ENCODE measurements at regions not wholly inside any gene's neighbourhood (a gene's known extent, or its start where the extent isn't known, plus 50 kb on each side); places are given as distances from the start of the nearest gene placed in this dataset.
"Not testable (repeated sequence)": the region's sequence is repeated elsewhere in the genome, so short reads cannot be mapped to it uniquely, and the experiment has no call there.

- no peak overlapping the region for H3K4me3 Mint-ChIP-seq
- no peaks in the 10 kb centered on the region for H3K36me3 Mint-ChIP-seq (ENCODE audit: low read depth)
- H3K27ac Mint-ChIP-seq (ENCODE audit: unreplicated experiment), result no peak overlapping the region
- DNase-seq (ENCODE audit: low read depth, low spot score), result no peak
- H3K27me3 Mint-ChIP-seq (ENCODE audit: low read depth), result no peaks in the 10 kb centered on the region
- no peaks in the 10 kb centered on the region for H3K4me1 Mint-ChIP-seq
- no peaks in the 10 kb centered on the region for H3K9me3 Mint-ChIP-seq
- TF ChIP-seq CTCF (conservative IDR thresholded peaks at IDR 0.05), result no peak
Measured at GRCh38 chr3:147518465-147518864, 109.3 kb downstream of the ZIC1 start.

GRCh38 chr3:147521646-147522045, 112.5 kb downstream of the ZIC1 start:
- Mint-ChIP-seq H3K27me3 (ENCODE audit: low read depth) (no peaks in the 10 kb centered on the region), H3K27ac (ENCODE audit: unreplicated experiment) (no peak overlapping the region), H3K9me3 (peaks cover 12% of the 10 kb centered on the region), H3K4me3 (no peak overlapping the region), H3K4me1 (no peaks in the 10 kb centered on the region), H3K36me3 (ENCODE audit: low read depth) (peaks cover 5% of the 10 kb centered on the region)
- no peak for TF ChIP-seq CTCF (conservative IDR thresholded peaks at IDR 0.05)
- DNase-seq (ENCODE audit: low read depth, low spot score), result no peak

GRCh38 chr3:147522780-147523179, 113.6 kb downstream of the ZIC1 start:
- peaks cover 12% of the 10 kb centered on the region for H3K9me3 Mint-ChIP-seq
- H3K4me1 Mint-ChIP-seq; H3K27me3 Mint-ChIP-seq (ENCODE audit: low read depth); H3K27ac Mint-ChIP-seq (ENCODE audit: unreplicated experiment); H3K4me3 Mint-ChIP-seq; H3K36me3 Mint-ChIP-seq (ENCODE audit: low read depth); DNase-seq (ENCODE audit: low read depth, low spot score): not testable (repeated sequence)

- Mint-ChIP-seq H3K4me1 (no peaks in the 10 kb centered on the region), H3K4me3 (no peak overlapping the region), H3K27me3 (ENCODE audit: low read depth) (no peaks in the 10 kb centered on the region), H3K9me3 (peaks cover 12% of the 10 kb centered on the region), H3K36me3 (ENCODE audit: low read depth) (peaks cover 9% of the 10 kb centered on the region), H3K27ac (ENCODE audit: unreplicated experiment) (no peak overlapping the region)
- DNase-seq (ENCODE audit: low read depth, low spot score), result no peak
- no peak for TF ChIP-seq CTCF (conservative IDR thresholded peaks at IDR 0.05)
Measured at GRCh38 chr3:147529551-147529950, 120.4 kb downstream of the ZIC1 start.

- peaks cover 7% of the 10 kb centered on the region for H3K36me3 Mint-ChIP-seq (ENCODE audit: low read depth)
Measured at GRCh38 chr3:147538034-147538433, 128.9 kb downstream of the ZIC1 start.

GRCh38 chr3:147540921-147541320, 131.8 kb downstream of the ZIC1 start:
- Mint-ChIP-seq H3K36me3 (ENCODE audit: low read depth) (peaks cover 7% of the 10 kb centered on the region), H3K27ac (ENCODE audit: unreplicated experiment) (no peak overlapping the region), H3K9me3 (peaks cover 26% of the 10 kb centered on the region), H3K4me3 (no peak overlapping the region), H3K27me3 (ENCODE audit: low read depth) (no peaks in the 10 kb centered on the region), H3K4me1 (no peaks in the 10 kb centered on the region)
- TF ChIP-seq CTCF (conservative IDR thresholded peaks at IDR 0.05), result no peak
- no peak for DNase-seq (ENCODE audit: low read depth, low spot score)

More at GRCh38 chr3:147538034-147538433, 128.9 kb downstream of the ZIC1 start:
- Mint-ChIP-seq H3K4me3 (no peak overlapping the region), H3K27me3 (ENCODE audit: low read depth) (no peaks in the 10 kb centered on the region), H3K4me1 (no peaks in the 10 kb centered on the region), H3K9me3 (peaks cover 26% of the 10 kb centered on the region), H3K27ac (ENCODE audit: unreplicated experiment) (no peak overlapping the region)
- no peak for DNase-seq (ENCODE audit: low read depth, low spot score)
- no peak for TF ChIP-seq CTCF (conservative IDR thresholded peaks at IDR 0.05)

All from neural crest cell (in vitro differentiated cells).